ENCODE measurements at regions not wholly inside any gene's neighbourhood (a gene's known extent, or its start where the extent isn't known, plus 50 kb on each side); places are given as distances from the start of the nearest gene placed in this dataset.

DNA sequence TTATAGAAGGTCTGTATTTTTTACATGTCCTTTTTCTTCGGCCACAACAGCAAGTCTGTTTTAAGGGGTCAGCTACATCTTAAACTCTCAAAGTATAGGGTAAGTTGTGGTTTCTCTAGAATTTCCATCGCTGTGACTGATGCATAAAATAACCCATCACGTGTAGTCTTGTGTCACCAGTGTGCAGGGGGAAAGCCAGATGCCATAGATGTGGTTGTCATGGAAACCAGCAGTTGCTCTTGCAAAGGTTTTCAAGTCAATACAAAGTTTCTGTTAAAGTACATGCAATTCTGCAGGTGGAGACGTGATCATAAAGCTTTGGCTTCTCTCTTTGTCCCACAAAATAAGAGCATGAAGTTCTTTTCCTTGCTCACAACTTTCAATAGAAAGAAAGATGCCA, 210.3 kb upstream of the ONECUT1 start:
- TF ChIP-seq POLR2AphosphoS5 (IDR thresholded peaks at IDR 0.05; ENCODE audit: low read depth), result no peak
- TF ChIP-seq, protein P1, sequence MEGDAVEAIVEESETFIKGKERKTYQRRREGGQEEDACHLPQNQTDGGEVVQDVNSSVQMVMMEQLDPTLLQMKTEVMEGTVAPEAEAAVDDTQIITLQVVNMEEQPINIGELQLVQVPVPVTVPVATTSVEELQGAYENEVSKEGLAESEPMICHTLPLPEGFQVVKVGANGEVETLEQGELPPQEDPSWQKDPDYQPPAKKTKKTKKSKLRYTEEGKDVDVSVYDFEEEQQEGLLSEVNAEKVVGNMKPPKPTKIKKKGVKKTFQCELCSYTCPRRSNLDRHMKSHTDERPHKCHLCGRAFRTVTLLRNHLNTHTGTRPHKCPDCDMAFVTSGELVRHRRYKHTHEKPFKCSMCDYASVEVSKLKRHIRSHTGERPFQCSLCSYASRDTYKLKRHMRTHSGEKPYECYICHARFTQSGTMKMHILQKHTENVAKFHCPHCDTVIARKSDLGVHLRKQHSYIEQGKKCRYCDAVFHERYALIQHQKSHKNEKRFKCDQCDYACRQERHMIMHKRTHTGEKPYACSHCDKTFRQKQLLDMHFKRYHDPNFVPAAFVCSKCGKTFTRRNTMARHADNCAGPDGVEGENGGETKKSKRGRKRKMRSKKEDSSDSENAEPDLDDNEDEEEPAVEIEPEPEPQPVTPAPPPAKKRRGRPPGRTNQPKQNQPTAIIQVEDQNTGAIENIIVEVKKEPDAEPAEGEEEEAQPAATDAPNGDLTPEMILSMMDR (IDR thresholded peaks at IDR 0.05; ENCODE audit: insufficient read depth, low read length), result no peak
- TF ChIP-seq GABPA (IDR thresholded peaks at IDR 0.05; ENCODE audit: low read depth), result no peak
- TF ChIP-seq SPI1 (IDR thresholded peaks at IDR 0.05; ENCODE audit: borderline replicate concordance, low read depth), result no peak
- TF ChIP-seq, protein P2, sequence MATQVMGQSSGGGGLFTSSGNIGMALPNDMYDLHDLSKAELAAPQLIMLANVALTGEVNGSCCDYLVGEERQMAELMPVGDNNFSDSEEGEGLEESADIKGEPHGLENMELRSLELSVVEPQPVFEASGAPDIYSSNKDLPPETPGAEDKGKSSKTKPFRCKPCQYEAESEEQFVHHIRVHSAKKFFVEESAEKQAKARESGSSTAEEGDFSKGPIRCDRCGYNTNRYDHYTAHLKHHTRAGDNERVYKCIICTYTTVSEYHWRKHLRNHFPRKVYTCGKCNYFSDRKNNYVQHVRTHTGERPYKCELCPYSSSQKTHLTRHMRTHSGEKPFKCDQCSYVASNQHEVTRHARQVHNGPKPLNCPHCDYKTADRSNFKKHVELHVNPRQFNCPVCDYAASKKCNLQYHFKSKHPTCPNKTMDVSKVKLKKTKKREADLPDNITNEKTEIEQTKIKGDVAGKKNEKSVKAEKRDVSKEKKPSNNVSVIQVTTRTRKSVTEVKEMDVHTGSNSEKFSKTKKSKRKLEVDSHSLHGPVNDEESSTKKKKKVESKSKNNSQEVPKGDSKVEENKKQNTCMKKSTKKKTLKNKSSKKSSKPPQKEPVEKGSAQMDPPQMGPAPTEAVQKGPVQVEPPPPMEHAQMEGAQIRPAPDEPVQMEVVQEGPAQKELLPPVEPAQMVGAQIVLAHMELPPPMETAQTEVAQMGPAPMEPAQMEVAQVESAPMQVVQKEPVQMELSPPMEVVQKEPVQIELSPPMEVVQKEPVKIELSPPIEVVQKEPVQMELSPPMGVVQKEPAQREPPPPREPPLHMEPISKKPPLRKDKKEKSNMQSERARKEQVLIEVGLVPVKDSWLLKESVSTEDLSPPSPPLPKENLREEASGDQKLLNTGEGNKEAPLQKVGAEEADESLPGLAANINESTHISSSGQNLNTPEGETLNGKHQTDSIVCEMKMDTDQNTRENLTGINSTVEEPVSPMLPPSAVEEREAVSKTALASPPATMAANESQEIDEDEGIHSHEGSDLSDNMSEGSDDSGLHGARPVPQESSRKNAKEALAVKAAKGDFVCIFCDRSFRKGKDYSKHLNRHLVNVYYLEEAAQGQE (IDR thresholded peaks at IDR 0.05; ENCODE audit: insufficient replicate concordance, low read depth), result no peak
- H3K27me3 ChIP-seq (ENCODE audit: insufficient read depth, poor library complexity, severe bottlenecking), result no peaks in the 10 kb centered on the region
- no peak overlapping the region for H3K27ac ChIP-seq (replicated peaks)
- no peak overlapping the region for H3K4me3 ChIP-seq (replicated peaks; ENCODE audit: insufficient read depth, low read length)
- no peak for DNase-seq (ENCODE audit: low read depth in 1 of 2, low spot score in 1 of 2)

DNA sequence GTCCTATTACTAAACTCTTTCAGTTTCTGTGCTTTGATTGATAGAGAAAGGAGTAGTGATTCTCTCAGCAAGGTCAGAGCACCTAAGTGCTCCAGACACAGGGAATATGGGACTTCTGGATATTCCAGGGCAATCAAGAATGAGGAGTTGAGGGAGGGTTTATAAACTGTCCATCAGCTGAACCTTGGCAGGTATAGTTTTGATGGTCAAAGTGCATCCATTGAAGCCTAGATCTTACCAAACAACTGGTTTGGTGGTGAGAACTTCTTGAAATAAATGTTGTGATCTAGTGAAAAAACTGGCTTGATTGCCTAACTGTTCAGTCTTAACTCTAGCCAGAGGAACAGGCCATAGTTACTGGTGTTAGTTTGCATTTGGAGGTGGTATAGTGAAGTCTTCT, 207.0 kb upstream of the ONECUT1 start:
- H3K27me3 ChIP-seq (ENCODE audit: insufficient read depth, poor library complexity, severe bottlenecking), result peaks cover 2% of the 10 kb centered on the region
- H3K27ac ChIP-seq (replicated peaks), result no peak overlapping the region
- DNase-seq (ENCODE audit: low read depth in 1 of 2, low spot score in 1 of 2), result no peak
- TF ChIP-seq POLR2AphosphoS5 (IDR thresholded peaks at IDR 0.05; ENCODE audit: low read depth), result no peak
- TF ChIP-seq GABPA (IDR thresholded peaks at IDR 0.05; ENCODE audit: low read depth), result no peak
- TF ChIP-seq, protein P2 (IDR thresholded peaks at IDR 0.05; ENCODE audit: insufficient replicate concordance, low read depth), result no peak
- TF ChIP-seq SPI1 (IDR thresholded peaks at IDR 0.05; ENCODE audit: borderline replicate concordance, low read depth), result no peak
- TF ChIP-seq, protein P1 (IDR thresholded peaks at IDR 0.05; ENCODE audit: insufficient read depth, low read length), result no peak
- no peak overlapping the region for H3K4me3 ChIP-seq (replicated peaks; ENCODE audit: insufficient read depth, low read length)

GRCh38 chr15:52994290-52994689, 204.2 kb upstream of the ONECUT1 start:
- no peak overlapping the region for H3K4me3 ChIP-seq (replicated peaks; ENCODE audit: insufficient read depth, low read length)
- TF ChIP-seq, protein P1 (IDR thresholded peaks at IDR 0.05; ENCODE audit: insufficient read depth, low read length), result no peak
- no peak for TF ChIP-seq POLR2AphosphoS5 (IDR thresholded peaks at IDR 0.05; ENCODE audit: low read depth)
- peaks cover 2% of the 10 kb centered on the region for H3K27me3 ChIP-seq (ENCODE audit: insufficient read depth, poor library complexity, severe bottlenecking)
- no peak for DNase-seq (ENCODE audit: low read depth in 1 of 2, low spot score in 1 of 2)
- H3K27ac ChIP-seq (replicated peaks), result no peak overlapping the region

DNA sequence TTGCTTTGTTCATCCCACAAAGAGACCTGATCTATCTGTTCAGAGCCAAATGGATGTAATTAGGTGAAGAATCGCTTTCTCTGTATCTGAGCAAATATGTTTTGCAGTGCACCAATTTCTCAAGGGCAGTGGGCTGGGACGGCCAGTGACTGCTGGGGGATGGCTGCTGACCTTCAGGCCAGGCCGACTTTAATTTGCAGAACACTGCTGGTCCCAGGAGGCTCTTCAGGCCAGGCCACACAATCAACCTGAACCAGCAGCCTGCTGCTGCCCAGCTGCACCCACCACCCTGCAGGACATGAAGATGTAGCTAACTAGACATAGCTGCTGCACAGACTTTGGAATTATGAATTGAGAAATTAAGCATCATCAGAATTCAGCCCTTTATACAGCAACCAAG, 194.4 kb upstream of the ONECUT1 start:
- no peak for DNase-seq (ENCODE audit: low read depth in 1 of 2, low spot score in 1 of 2)
- H3K27me3 ChIP-seq (ENCODE audit: insufficient read depth, poor library complexity, severe bottlenecking), result peaks cover 2% of the 10 kb centered on the region
- no peak overlapping the region for H3K27ac ChIP-seq (replicated peaks)
- H3K4me3 ChIP-seq (replicated peaks; ENCODE audit: insufficient read depth, low read length), result no peak overlapping the region
- TF ChIP-seq POLR2AphosphoS5 (IDR thresholded peaks at IDR 0.05; ENCODE audit: low read depth) (no peak), GABPA (IDR thresholded peaks at IDR 0.05; ENCODE audit: low read depth) (no peak)

All from HL-60 (cell line).